ENCODE measurements at regions not wholly inside any gene's neighbourhood (a gene's known extent, or its start where the extent isn't known, plus 50 kb on each side); places are given as distances from the start of the nearest gene placed in this dataset.

- TF ChIP-seq CTCF (IDR thresholded peaks at IDR 0.05; ENCODE audit: low read depth, low read length, poor library complexity, severe bottlenecking): no peak
- no peak for TF ChIP-seq EZH2phosphoT487 (IDR thresholded peaks at IDR 0.05; ENCODE audit: borderline replicate concordance, low read length)
Measured at GRCh38 chr12:111160350-111161241, 208.3 kb downstream of the PHETA1 start.
